ENCODE measurements at regions not wholly inside any gene's neighbourhood (a gene's known extent, or its start where the extent isn't known, plus 50 kb on each side); places are given as distances from the start of the nearest gene placed in this dataset.

DNA sequence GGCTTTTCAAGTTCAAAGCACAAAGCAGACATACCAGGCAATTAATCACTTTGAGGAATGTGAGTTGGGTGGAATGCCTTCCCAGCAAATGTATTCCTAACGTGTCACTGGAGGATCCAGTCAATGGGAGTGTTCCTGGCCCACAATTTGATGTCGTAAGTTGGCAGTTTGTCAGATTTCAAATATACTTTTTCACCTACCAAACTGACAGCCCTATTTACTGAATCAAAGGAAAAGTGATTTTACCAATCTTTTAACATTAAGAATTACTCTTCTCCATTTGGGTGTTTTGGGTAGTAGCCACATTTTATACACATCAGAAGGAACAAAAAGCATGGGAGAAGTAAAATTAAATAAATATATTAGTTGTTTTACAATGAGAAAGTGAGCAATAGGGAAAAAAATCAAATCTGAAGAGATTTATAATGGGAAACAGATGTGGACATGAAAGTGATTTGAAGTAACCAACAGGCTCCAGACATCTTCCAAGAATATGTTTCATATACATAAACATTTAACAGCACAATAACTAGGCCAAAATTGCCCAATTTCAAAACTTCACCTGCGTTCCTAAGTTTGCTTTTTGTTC, 222.9 kb downstream of the MTERF1 start:
- TF ChIP-seq, protein P1, sequence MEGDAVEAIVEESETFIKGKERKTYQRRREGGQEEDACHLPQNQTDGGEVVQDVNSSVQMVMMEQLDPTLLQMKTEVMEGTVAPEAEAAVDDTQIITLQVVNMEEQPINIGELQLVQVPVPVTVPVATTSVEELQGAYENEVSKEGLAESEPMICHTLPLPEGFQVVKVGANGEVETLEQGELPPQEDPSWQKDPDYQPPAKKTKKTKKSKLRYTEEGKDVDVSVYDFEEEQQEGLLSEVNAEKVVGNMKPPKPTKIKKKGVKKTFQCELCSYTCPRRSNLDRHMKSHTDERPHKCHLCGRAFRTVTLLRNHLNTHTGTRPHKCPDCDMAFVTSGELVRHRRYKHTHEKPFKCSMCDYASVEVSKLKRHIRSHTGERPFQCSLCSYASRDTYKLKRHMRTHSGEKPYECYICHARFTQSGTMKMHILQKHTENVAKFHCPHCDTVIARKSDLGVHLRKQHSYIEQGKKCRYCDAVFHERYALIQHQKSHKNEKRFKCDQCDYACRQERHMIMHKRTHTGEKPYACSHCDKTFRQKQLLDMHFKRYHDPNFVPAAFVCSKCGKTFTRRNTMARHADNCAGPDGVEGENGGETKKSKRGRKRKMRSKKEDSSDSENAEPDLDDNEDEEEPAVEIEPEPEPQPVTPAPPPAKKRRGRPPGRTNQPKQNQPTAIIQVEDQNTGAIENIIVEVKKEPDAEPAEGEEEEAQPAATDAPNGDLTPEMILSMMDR (IDR thresholded peaks at IDR 0.05), result no peak
- no peak for TF ChIP-seq POLR2A (IDR thresholded peaks at IDR 0.05)
- TF ChIP-seq EP300 (IDR thresholded peaks at IDR 0.05), result no peak
- no peak for TF ChIP-seq POLR2AphosphoS5 (IDR thresholded peaks at IDR 0.05)

Data from gastroesophageal sphincter (tissue), 3 donors.